ENCODE measurements at regions not wholly inside any gene's neighbourhood (a gene's known extent, or its start where the extent isn't known, plus 50 kb on each side); places are given as distances from the start of the nearest gene placed in this dataset.

DNA sequence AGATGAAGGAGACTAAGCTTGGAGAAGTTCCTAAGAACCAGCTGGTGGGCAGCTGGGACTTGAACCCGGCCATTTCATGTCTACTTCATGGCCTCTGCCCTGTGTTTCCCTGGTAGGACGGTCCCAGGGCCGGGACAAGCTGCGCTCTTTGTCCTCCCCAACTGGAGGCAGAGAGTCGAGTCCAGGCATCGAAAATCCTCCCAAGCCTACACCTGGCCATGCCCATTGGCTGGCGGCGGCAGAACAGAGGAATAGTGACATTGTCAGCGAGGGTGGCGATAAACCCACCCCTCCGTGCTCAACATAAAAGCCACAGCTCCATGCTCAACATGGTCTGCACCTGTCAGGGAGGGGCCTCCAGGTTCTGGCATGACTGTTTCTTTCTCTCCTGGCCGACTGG is 77.7 kb downstream of the RBFOX3 start:
- H3K4me1 ChIP-seq = no peaks in the 10 kb centered on the region
- WGBS, 4 donors = 71 to 82% (median 78%) methylated on average over 12 of the region's 12 CpGs
- ATAC-seq (no peak), DNase-seq (no peak)
- no peaks in the 10 kb centered on the region for H3K36me3 ChIP-seq
- no peak overlapping the region for H3K27ac ChIP-seq
- no peaks in the 10 kb centered on the region for H3K9me3 ChIP-seq
- TF ChIP-seq, protein P1, sequence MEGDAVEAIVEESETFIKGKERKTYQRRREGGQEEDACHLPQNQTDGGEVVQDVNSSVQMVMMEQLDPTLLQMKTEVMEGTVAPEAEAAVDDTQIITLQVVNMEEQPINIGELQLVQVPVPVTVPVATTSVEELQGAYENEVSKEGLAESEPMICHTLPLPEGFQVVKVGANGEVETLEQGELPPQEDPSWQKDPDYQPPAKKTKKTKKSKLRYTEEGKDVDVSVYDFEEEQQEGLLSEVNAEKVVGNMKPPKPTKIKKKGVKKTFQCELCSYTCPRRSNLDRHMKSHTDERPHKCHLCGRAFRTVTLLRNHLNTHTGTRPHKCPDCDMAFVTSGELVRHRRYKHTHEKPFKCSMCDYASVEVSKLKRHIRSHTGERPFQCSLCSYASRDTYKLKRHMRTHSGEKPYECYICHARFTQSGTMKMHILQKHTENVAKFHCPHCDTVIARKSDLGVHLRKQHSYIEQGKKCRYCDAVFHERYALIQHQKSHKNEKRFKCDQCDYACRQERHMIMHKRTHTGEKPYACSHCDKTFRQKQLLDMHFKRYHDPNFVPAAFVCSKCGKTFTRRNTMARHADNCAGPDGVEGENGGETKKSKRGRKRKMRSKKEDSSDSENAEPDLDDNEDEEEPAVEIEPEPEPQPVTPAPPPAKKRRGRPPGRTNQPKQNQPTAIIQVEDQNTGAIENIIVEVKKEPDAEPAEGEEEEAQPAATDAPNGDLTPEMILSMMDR (IDR thresholded peaks at IDR 0.05) = no peak
- TF ChIP-seq POLR2A (IDR thresholded peaks at IDR 0.05) = no peak
- intact Hi-C loops (cut with DNase I) = no loop called here
- no peak overlapping the region for H3K4me3 ChIP-seq
- peaks cover 0 to 64% (median 13%) of the 10 kb centered on the region in 9 donors for H3K27me3 ChIP-seq

- H3K27me3 ChIP-seq = peaks cover 0 to 64% (median 13%) of the 10 kb centered on the region in 9 donors
- H3K4me3 ChIP-seq = no peak overlapping the region
- ATAC-seq = no peak
- no peaks in the 10 kb centered on the region for H3K36me3 ChIP-seq
- 65 to 72% (median 67%) methylated on average over 9 to 10 of the region's 10 CpGs for WGBS, 4 donors
- TF ChIP-seq, protein P1 (IDR thresholded peaks at IDR 0.05) = no peak
- TF ChIP-seq POLR2A (IDR thresholded peaks at IDR 0.05) = no peak
- intact Hi-C loops (cut with DNase I) = no loop called here
- H3K4me1 ChIP-seq = no peaks in the 10 kb centered on the region
- no peaks in the 10 kb centered on the region for H3K9me3 ChIP-seq
- H3K27ac ChIP-seq = no peak overlapping the region
- DNase-seq = peak in 1 of 5 donors; percentile 49
These were observed 78.6 kb downstream of the RBFOX3 start for GRCh38 chr17:79532107-79532790.

DNA sequence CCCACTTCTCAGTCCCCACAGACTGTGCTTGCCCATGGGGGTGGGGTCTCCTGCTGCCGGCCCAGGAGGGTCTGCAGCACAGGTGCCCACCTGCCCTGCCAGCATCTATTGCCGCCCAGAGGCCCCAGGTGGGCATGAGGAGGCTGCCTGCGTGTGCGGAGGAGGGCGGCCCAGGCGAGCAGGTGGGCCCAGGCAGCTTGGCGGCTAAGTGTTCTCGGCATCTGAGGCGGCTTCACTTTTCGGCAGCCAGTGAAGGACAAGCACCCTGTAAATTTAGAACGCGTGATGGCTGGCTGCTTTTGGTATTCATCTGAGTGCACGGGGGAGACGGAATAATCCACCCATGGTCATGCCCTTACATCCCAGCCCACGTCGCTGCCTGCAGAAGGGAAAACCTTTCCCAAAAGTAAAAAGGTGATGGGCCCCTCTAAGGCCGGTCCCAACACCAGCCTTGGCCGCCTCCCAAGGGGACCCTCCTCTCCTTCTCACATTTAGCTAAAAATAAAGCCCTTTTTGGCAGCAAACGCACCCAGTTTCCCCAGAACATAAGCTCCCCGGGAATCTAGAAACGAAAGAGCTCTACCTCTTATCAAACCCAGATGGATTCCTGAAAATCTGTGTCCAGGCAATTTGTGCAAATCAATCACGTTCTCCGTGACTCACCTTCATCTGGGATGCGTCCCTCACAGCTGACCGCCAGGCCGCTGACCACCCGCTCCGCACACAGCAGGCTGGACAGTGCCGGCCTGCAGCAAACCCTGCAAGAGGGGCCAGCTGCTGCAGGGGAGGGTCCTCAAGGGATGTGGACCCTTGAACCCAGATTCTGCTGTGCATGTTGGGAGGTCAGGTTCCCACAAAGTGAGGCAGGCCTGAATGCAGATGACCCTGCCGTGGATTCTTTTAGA is 79.4 kb downstream of the RBFOX3 start:
- ATAC-seq (no peak), DNase-seq (peak in 1 of 5 donors; percentile 30)
- TF ChIP-seq, protein P1 (IDR thresholded peaks at IDR 0.05) = no peak
- no peak for TF ChIP-seq POLR2A (IDR thresholded peaks at IDR 0.05)
- no peak overlapping the region for H3K27ac ChIP-seq
- intact Hi-C loops (cut with DNase I) = no loop called here
- no peaks in the 10 kb centered on the region for H3K36me3 ChIP-seq
- no peak overlapping the region for H3K4me3 ChIP-seq
- H3K27me3 ChIP-seq = peaks cover 0 to 70% (median 15%) of the 10 kb centered on the region in 9 donors
- 71 to 77% (median 73%) methylated on average over 29 to 30 of the region's 30 CpGs for WGBS, 4 donors
- no peaks in the 10 kb centered on the region for H3K4me1 ChIP-seq
- no peaks in the 10 kb centered on the region for H3K9me3 ChIP-seq
